ENCODE measurements at regions not wholly inside any gene's neighbourhood (a gene's known extent, or its start where the extent isn't known, plus 50 kb on each side); places are given as distances from the start of the nearest gene placed in this dataset.
A peak's percentile ranks its signal among the peaks of the same experiment; 100 is the strongest.

DNA sequence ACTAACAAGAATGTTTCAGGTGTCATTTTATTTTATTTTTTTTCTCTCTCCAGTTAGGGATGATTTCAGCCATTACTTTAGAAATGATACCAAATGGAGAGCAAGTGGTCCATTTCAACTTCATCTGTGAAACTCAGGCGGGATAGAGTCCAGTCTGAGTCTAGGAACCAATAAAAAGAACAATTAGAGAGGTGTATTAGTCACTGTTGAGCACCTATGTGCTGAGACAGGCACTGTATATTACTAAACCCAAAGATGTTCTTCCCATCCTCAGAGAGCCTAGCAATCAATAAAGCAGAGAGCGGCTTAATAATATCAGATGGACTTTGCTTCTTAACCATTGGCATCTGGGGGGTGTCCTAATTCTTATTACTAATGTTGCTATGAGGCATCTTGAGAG lies 410.3 kb upstream of the SLC24A2 start:
- DNase-seq: no peak

GRCh38 chr9:20197976-20198685 lies 409.3 kb upstream of the SLC24A2 start:
- peak; percentile 43 for DNase-seq

- DNase-seq: no peak
Measured at GRCh38 chr9:20191228-20191840, 402.5 kb upstream of the SLC24A2 start.

GRCh38 chr9:20189871-20190270 lies 401.0 kb upstream of the SLC24A2 start:
- DNase-seq: no peak

- DNase-seq: no peak
Measured at GRCh38 chr9:20188616-20189369, 400.0 kb upstream of the SLC24A2 start.

GRCh38 chr9:20187318-20187717 lies 398.5 kb upstream of the SLC24A2 start:
- no peak for DNase-seq

DNA sequence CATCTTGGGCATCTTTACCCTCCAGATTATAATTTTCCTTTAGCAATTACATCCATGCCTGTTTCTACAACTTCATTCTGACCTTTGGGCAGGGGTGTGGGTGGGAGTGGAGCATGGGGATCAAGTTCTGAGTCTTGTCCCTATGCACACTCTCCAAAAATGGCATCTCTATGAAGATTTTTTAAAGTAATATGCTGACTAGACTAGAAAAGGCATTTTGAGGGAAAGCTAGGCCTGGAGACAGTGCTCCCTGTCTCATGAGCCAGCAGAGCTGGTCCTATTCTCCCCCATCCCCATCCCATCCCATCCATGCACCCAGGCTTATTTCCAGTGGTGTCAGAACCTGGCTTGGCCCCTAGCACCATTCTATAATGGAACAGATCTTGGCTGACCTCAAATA lies 398.0 kb upstream of the SLC24A2 start:
- DNase-seq: no peak

GRCh38 chr9:20186231-20186630 lies 397.4 kb upstream of the SLC24A2 start:
- no peak for DNase-seq

- DNase-seq: no peak
Measured at GRCh38 chr9:20184541-20184940, 395.7 kb upstream of the SLC24A2 start.

GRCh38 chr9:20178679-20179078 lies 389.8 kb upstream of the SLC24A2 start:
- no peak for DNase-seq

DNA sequence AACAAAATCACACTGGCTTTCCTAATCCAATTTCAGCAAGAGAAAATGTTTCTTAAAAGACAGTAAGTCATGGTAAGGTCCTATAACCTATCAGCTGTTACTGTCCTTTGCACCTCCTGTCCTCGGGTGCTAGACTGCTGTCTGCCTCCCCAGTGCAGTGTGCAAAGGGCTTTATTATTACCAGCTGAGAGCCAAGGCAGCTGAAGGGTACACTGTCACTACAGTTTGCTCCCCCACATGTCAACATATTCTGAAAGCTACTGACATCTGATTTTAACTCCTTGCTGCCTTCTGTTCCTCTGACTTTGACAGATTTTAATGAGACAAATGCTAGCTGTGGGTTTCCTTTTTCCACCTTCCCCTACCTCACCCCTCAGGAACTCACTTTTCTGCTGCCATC lies 389.4 kb upstream of the SLC24A2 start:
- DNase-seq: no peak

GRCh38 chr9:20170122-20170521 lies 381.3 kb upstream of the SLC24A2 start:
- DNase-seq: no peak

- DNase-seq: no peak
Measured at GRCh38 chr9:20152151-20152725, 363.4 kb upstream of the SLC24A2 start.

DNA sequence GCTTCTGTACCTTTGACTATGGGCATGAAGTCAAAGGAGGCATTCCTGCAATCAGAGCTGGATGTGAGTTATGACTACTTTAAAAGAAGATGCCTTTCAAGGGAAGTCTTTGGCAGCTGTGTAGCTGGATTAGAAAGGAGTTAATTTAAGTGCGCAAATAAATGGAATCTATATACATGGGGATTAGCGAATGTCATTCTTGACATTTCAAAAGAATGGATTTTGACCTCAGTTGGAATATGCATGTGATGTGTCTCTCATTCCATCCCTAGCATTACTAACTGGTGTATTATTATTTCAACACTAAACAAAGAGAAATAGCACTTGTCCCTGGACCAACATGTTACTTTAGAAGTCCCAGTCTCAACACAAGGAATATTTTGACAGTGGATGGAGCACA lies 359.6 kb upstream of the SLC24A2 start:
- DNase-seq: no peak

- no peak for DNase-seq
Measured at GRCh38 chr9:20144197-20144596, 355.4 kb upstream of the SLC24A2 start.

GRCh38 chr9:20139763-20140290 lies 351.0 kb upstream of the SLC24A2 start:
- DNase-seq: no peak

- DNase-seq: no peak
Measured at GRCh38 chr9:20138841-20139240, 350.0 kb upstream of the SLC24A2 start.

DNA sequence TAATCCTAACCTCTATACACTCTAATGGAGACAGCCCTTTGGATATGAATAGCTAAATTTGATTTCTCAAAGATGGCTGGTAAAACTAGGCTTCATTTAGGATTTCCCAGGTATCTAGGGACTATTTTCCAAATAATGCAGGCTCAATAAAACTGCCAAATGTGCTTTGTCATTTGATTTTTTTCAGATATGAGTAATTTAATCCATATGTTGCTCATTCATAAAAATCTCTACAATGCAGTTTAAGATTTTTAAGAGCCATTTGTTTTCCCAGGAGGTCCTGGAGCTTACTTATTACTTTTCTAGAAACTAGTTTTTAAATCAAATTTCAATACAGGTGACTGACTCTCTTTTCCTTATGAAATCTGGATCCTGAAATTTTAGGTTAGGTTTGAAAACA lies 349.3 kb upstream of the SLC24A2 start:
- DNase-seq: peak; percentile 4

GRCh38 chr9:20137425-20137824 lies 348.6 kb upstream of the SLC24A2 start:
- DNase-seq: no peak

DNA sequence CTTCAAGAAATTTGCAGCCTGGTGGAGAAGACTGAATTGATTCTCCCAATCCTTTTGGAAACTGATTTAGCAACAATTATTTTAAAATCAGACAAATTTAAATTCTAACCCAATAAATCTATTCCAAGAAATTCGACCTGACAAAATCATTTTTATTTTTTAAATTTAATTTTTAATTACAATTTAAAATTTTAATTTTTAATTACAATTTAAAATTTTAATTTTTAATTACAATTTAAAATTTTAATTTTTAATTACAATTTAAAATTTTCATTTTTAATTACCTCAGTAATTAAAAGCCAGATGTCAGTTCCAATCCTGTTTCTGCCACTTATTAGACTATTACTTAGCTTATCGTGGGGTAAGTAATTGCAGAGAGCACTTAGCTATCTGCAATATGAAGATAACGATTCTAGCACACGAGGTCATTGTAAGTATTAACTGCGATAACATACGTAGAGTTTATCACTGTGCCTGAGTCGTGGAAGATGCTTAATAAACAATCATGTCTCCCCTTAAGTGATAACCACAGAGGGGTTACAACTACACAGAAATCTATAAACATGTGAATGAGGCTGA lies 346.4 kb upstream of the SLC24A2 start:
- no peak for DNase-seq

- no peak for DNase-seq
Measured at GRCh38 chr9:20125727-20126126, 336.9 kb upstream of the SLC24A2 start.

DNA sequence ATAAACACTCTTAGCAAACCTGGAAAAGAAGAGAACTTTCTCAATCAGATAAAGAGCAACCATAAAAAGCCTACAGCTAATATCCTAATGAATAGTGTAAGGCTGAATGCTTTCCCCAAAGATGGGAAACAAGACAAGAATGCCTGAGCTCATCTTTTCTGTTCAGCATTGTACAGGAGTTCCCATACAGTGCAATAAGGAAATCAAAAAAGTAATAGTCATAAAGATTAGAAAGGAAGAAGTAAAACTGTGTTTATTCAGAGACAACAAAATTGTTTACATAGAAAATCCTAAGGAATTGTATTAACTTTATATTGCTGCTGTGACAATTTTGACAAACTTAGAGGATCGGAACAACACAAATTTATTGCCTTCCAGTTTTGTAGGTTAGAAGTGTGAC lies 330.7 kb upstream of the SLC24A2 start:
- DNase-seq: no peak
